ENCODE measurements at regions not wholly inside any gene's neighbourhood (a gene's known extent, or its start where the extent isn't known, plus 50 kb on each side); places are given as distances from the start of the nearest gene placed in this dataset.

GRCh38 chr1:47630346-47630745, 192.5 kb downstream of the FOXD2 start:
- DNase-seq (ENCODE audit: low read depth) = no peak

GRCh38 chr1:47631411-47631995, 193.7 kb downstream of the FOXD2 start:
- DNase-seq (ENCODE audit: low read depth) = no peak

GRCh38 chr1:47635111-47635510, 197.3 kb downstream of the FOXD2 start:
- DNase-seq (ENCODE audit: low read depth) = no peak

GRCh38 chr1:47635597-47635996, 197.8 kb downstream of the FOXD2 start:
- no peak for DNase-seq (ENCODE audit: low read depth)

GRCh38 chr1:47637111-47637685, 199.4 kb downstream of the FOXD2 start:
- DNase-seq (ENCODE audit: low read depth) = no peak

GRCh38 chr1:47638240-47638639, 200.4 kb downstream of the FOXD2 start:
- DNase-seq (ENCODE audit: low read depth) = no peak

GRCh38 chr1:47638713-47639112, 200.9 kb downstream of the FOXD2 start:
- no peak for DNase-seq (ENCODE audit: low read depth)

GRCh38 chr1:47643306-47644211, 205.7 kb downstream of the FOXD2 start:
- DNase-seq (ENCODE audit: low read depth) = no peak

- no peak for DNase-seq (ENCODE audit: low read depth)
These were observed 206.3 kb downstream of the FOXD2 start for GRCh38 chr1:47644212-47644573.

- no peak for DNase-seq (ENCODE audit: low read depth)
These were observed 207.3 kb downstream of the FOXD2 start for GRCh38 chr1:47645151-47645550.

GRCh38 chr1:47646676-47647075, 208.8 kb downstream of the FOXD2 start:
- DNase-seq (ENCODE audit: low read depth) = no peak

GRCh38 chr1:47647327-47647845, 209.5 kb downstream of the FOXD2 start:
- no peak for DNase-seq (ENCODE audit: low read depth)

GRCh38 chr1:47650205-47650604, 212.4 kb downstream of the FOXD2 start:
- DNase-seq (ENCODE audit: low read depth) = peak; percentile 99

GRCh38 chr1:47650611-47651010, 212.8 kb downstream of the FOXD2 start:
- peak; percentile 1 for DNase-seq (ENCODE audit: low read depth)

GRCh38 chr1:47651311-47652089, 213.7 kb downstream of the FOXD2 start:
- peak; percentile 72 for DNase-seq (ENCODE audit: low read depth)

GRCh38 chr1:47655521-47656300, 217.9 kb downstream of the FOXD2 start:
- no peak for DNase-seq (ENCODE audit: low read depth)

GRCh38 chr1:47656719-47657685, 219.2 kb downstream of the FOXD2 start:
- no peak for DNase-seq (ENCODE audit: low read depth)

- no peak for DNase-seq (ENCODE audit: low read depth)
These were observed 220.5 kb downstream of the FOXD2 start for GRCh38 chr1:47658161-47658920.

GRCh38 chr1:47659146-47659545, 221.3 kb downstream of the FOXD2 start:
- peak; percentile 36 for DNase-seq (ENCODE audit: low read depth)
